DMS53 treated with DMSO at 0.1 percent for 48 hours (cell line): ENCODE measurements at regions not wholly inside any gene's neighbourhood (a gene's known extent, or its start where the extent isn't known, plus 50 kb on each side); places are given as distances from the start of the nearest gene placed in this dataset.

ENCODE experiments used
- DNase-seq: peaks from one replicate; lab custom pipeline; 2025; ENCODE audit not compliant: unreplicated experiment; lab: John Stamatoyannopoulos, UW

DNA sequence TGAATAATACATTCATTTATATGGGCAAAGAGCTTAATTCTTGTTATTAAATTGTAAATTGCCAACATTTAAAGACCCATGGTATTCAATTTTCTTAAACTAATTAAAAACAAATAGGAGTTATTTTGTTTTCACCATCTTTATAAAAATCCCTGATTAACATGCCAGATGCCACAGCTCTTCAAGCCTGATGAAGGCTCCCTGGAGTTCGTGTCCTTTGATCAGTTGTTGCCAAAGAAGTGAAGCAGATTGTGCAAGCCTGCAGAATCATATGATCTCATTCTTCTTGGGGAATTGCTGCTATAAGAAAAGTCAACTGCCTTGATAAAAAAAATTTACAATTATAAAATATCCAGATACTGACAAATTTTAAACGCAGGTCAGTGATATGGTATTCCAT is 288.3 kb upstream of the PPFIA2 start:
- no peak for DNase-seq

DNA sequence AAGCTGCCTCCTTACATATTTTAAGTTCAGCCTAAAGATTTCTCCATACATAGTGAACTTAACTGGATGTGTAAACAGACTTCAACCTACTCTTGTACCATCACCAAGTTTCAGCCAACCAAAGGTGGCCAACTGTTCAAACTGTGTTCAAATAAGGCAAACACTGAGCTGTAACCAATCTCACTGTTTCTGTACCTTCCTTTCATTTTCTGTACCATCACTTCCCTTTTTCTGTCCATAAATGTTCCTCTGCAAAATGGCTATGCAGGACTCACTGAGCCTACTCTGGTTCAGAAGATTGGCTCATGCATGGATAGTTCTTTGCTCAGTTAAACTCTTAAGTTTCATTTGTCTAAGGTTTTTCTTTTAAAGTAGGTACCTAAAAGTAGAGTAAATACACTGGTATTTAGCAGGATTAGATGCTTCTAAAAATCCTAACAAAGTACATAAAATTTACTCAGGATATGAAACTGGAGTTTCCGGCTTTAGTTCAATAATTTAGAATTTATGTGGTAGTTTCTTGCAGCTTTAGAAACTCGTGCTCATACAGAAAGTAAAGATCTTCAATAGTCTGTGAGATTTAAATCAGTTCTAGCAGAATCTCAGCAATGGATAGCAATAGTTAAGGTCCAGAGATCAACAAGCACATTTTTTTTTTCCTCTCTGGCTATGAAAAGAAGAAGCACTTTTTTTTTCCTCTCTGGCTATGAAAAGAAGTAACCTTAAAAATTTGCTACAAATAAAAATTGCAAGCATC is 282.0 kb upstream of the PPFIA2 start:
- no peak for DNase-seq

DNA sequence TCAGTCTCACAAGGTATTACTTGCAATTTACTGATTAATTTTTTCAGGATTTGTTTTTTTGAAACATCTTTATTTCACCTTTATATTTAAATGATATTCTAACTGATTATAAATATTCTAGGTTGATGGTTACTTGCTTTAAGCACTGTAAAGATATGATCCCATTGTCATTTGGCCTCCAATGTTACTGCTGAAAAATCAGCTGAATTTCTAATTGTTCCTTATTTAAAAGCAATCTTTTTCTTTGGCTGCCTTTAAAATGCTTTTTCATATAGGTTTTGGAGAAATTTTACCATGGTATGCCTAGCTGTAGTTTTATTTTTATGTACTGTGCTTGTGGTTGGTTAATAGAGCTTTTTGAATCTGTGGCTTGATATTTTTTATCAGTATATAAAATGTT is 275.6 kb upstream of the PPFIA2 start:
- DNase-seq: peak; percentile 33

DNA sequence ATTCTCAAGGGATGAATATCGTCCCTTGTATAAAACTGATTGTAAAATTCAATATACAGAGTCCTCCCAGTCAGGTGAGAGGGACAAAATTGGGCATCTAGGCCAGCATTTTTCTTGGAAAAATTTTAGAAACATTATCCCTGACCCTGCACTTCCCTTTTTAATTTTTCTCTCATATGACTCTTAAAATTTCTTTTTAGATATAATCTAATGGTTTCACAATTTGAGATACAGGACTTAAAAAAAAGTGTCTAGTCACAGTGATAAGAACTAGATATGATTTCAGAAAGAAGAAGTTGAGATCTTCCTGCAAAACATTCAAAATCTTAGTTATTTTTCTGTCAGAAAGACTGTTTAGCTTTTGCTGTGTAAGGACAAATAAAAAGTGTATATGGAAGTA is 270.8 kb upstream of the PPFIA2 start:
- DNase-seq: no peak

DNA sequence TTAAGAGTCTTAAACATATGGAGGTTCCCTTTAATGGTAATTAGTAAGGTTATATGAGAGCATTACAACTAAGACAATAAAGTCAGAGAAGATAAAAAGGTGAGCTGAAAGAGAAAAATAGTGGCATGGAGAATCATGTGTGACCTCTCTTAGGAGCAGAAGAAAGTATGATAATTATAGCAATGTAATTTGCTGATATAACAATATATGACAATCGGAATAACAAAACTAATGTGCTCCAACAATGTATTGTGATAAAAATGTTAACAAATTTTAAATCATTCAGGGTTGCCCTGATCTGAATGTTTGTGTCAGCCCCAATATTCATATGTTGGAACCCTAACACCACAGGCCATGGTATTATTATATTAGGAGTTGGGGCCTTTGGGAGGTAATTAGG is 269.6 kb upstream of the PPFIA2 start:
- no peak for DNase-seq

DNA sequence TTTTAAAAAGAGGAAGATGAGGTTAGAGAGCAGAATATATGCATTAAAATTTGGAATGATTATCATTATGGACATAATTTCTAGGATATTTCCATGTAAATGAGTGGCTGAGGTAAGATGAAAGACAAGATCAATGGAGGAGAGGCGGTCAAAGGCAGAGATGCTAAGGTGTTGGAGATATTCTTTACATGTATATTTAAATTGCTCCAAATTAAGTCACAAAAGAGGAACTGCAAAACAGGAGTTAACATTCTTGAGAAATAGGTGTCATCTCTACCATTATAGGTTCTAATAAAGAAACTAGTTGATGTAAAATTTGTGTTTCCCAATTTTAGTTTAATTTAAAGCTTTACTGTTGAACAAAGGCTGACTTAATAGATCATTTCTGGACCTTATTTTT is 268.5 kb upstream of the PPFIA2 start:
- DNase-seq: no peak

DNA sequence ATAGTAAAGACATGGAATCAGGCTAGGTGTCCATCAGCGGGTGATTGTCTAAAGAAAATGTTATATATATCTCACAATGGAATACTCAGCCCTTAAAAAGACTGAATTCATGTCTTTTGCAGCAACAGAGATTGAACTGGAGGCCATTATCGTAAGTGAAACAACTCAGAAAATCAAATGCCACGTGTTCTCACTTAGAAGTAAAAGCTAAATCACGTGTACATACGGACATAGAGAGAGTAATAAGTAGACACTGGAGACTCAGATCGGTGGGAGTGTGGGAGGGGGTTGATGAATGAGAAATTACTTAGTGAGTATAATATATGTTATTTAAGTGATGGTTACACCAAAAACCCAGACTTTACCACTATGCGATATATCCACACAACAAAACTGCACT is 266.3 kb upstream of the PPFIA2 start:
- no peak for DNase-seq

DNA sequence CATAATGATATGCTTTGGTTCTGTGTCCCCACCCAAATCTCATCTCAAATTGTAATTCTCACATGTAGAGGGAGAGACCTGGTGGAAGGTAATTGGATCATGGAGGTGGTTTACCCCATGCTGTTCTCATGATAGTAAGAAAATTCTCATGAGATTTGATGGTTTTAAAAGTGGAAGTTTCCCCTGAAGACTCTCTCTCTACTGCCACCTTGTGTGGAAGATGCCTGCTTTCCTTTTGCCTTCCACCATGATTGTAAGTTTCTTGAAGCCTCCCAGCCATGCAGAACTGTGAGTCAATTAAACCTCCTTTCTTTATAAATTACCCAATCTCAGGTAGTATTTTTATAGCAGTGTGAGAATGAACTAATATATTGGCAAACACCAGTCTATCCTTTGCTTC is 260.4 kb upstream of the PPFIA2 start:
- peak; percentile 10 for DNase-seq

DNA sequence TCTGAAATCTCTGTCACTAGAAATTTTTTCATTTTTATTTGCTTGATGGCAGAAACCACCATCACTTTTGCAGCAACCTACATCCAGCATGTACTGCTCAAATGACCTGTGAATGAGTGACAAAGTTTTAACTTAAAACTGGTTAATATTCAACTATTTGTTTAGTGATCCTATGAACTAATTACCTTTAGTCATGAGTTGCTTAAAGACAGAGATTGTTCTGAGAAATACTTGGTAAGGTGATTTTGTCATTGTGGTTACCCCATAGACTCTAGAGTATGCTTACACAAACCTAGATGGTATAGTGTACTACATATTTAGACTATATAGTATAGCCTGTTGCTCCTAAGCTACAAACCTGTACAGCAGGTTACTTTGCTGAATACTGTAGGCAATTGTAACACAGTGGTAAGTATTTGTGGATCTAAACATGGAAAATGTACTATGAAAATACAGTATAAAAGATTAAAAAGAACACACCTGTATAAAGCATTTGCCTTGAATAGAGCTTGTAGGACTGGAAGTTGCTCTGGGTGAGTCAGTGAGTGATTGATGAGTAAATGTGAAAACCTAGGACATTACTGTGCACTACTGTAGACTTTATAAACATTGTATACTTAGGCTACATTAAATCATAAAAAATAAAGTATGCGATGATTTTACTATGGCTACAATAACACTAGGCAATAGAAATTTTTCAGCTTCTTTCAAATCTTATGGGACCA is 256.6 kb upstream of the PPFIA2 start:
- DNase-seq: no peak

DNA sequence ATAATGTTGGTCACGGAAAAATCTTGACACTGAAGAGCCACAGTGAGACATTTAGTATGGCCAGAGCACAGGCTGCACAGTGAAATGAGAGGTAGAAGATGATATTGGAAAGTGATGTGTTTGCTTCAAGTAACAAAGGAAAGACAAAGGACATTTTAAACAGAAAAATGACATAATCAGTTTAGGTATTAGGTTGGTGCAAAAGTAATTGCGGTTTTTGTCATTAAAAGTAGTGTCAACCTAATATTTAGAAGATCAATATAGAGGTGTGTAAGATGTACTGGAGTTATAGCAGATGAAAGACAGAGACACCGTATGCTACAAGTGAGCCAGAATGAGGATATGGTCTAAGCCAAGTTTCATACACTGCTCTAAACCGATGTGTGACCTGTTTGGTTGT is 253.0 kb upstream of the PPFIA2 start:
- no peak for DNase-seq

DNA sequence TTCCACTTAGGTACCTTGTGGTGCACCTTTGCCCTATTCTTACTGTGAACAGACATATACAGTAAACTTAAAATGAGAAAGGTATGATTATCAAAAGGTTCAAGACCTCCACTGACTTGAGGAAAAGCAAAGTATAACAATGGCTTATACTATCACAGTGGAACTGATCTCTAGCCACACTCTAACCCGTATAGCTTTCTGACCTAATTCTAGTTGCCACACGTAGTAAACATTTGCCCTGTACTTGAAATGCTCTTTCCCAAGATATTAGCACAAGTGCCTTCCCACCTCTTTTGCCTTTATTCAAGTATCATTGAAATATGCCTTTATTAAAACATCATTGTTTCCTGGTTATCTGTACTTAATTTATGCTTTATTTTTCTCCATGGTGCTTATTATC is 250.4 kb upstream of the PPFIA2 start:
- DNase-seq: no peak

DNA sequence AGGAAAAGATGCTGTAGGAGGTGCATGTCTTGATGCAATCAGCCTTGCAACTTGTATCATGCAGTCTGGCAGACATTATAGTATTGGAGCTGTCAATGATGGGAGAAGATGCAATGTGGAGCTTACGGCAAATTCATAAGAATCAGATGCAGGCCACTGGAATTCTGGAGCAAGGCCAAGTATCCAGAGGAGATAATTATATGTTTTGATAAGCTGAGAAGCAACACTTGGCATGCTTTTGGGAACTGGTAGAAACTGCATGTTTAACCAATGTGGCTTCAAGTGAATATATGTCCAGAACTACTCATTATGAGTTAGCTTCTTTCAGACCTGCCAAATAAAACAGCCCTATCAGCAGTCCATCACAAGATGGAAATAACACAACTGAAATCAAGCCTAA is 249.1 kb upstream of the PPFIA2 start:
- no peak for DNase-seq

DNA sequence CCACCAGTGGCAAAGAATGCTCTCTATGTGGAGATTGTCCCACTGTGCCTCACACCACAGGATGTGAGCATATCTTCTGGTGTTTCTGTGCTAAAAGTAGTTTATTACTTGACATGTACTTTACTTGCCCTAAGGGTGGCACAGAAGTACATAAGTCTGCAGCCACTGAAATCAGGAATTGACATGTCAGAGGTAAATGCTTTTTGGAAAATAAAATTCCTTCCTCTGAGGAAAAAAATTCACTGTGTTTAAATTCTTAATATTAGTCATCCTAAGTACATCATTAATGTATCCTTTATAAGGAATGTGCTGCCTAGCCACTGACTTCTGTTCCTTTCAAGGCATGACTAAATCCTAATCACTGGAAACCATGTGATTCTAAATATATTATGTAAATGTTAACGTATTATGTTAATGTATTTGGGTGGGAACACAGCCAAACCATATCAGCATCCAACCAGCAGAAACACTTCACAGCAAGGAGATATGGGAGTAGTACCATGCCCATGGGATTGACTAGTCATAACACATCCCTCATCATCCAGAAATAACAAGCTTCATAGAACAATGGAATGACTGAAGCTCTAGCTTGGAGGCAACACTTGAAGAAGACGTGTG is 239.7 kb upstream of the PPFIA2 start:
- DNase-seq: no peak

DNA sequence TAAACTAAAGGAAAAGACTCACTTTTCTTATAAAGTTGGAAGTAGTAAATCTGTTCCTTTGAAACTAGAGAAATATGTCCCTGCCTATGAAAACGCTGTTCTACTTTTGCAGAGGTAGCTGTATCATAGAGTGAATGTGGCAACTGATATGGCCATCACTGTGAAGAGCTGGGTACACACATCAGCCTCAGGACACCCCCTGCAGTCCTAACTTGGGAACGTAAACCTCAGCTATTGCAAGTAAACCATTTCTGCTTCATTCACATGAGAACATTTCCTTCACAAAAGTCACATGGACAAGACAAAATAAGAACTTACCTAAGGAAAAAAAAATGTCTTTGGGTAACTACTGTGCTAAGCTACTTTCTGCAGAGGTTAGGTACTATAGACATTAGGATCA is 233.3 kb upstream of the PPFIA2 start:
- DNase-seq: peak; percentile 10

DNA sequence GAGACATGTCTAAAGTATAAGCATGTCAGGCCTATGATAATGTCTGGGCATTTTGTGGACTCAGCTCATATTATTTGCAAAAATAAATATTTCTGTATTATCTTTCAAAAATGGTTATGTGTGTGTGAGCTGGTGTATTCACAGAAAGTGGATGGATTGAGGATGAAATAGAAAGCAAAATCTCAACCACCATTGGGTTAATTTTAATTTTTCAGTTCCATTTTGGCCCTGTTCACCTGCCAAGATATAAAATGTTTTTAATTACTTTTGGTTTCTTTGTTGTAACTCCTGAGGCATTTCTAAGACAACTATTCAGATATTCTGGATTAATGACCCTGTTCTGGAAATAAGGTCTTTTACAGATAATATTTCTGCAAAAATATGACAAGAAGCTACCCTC is 232.7 kb upstream of the PPFIA2 start:
- DNase-seq: no peak

DNA sequence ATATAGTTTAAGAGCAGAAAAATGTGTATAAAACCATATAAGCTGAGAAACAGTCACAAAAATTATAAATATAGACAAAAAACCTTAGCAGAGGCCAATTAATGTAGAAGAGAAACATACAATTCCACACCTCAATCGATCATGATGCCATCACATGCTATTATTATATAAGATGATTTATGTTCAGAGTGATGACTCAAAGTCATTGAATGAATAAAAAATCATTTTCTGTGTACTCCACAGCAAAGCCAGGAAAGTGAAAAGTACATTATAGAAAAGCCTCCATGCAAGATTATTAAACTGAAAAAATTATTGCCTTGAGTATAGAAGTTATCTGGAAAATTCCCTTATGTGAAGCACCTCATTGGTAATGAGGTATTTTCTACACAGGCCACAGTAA is 229.2 kb upstream of the PPFIA2 start:
- no peak for DNase-seq

DNA sequence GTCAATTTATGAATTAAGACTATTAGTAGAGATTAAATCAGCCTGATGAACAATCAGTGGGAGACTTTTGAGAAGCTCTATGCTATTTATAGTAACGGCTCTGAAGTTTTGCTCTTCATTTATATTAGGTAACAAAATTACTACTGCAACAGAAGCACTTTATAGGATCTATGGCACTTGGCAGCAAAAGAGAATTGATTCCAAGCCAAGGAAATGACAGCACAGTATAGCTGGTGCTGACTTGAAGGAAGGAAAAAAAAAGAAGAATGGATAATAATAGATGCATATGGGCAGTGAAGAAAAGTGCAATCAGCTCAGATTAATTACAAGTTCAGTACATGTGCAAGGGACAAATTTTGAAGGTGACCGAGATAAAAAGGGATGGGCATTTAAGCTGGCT is 228.2 kb upstream of the PPFIA2 start:
- no peak for DNase-seq

DNA sequence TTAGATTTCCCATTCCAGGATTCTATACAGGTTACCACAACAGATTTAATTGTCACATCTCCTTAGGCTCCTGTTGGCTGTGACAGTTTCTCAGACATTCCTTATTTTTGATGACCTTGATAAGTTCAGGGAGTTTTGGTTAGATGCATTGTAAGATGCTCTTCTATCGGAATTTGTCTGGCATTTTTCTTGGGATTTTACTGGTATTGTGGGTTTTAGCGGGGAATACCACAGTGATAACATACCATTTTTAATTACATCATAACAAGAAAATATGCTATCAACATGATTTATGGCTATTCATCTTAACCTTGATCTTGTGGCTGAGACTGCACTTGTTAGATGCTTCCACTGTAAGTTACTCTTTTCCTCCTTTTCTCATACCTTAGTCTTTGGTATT is 217.5 kb upstream of the PPFIA2 start:
- no peak for DNase-seq

DNA sequence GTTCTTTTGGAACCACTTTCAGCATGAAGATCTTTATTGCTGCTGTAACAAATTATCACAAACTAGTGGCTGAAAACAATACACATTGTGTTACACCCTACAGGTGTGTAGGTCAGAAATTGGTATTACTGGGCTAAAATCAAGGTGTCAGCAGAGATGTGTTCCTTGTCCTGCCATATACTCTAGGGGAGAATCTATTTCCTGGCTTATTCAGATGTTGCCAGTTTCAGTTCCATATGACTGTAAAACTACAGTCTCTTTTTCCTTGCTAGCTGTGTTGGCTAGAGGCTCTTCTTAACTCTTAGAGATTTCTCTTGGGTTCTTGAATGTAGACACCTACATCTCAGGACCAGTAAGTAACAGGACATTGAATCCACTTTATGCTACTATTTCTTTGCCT is 215.6 kb upstream of the PPFIA2 start:
- no peak for DNase-seq

DNA sequence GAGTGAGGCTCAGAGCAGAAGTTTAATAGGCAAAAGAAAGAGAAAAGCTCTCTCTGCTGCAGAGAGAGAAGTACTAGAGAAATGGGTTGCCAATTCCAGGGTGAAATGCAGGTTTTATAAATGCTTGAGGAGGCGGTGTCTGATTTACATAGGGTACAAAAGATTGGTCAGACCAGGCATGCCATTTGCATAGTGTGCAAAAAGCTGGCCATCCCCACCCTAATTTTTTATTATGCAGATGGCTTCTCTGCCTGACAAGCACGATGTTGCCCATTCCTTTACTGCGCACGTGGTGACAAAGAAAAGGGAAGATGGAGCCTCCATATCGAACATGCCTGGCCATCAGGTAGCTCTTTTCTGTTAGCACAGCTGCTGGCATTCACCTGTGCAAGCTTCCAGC is 209.3 kb upstream of the PPFIA2 start:
- peak; percentile 7 for DNase-seq

DNA sequence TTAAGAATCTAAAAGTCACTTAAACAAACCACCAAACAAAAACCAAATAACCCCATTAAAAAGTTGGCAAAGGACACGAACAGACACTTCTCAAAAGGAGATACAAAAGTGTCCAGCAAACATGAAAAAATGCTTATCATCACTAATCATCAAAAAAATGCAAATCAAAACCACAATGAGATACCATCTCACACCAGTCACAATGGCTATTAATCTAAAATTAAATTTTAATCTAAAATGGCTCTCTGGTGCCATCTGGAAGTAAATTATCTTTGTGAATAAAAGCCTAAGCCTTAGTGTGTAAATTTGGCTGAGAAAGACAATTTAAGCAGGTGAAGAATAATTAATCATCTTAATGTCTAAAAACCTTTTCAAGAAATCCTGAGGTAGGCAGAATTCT is 204.5 kb upstream of the PPFIA2 start:
- DNase-seq: no peak

DNA sequence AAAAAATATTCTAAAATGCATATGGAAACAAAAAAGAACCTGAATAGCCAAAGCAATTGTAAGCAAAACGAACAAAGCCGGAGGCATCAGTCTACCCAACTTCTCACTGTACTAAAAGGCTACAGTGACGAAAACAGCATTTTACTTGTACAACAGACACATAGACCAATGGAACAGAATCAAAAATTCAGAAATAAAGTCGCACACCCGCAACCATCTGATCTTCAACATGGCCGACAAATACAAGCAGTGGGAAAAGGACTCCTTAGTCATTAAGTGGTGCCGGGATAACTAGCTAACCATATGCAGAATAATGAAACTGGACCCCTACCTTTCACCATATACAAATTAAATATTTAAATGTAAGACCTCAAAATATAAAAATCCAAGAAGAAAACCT is 203.9 kb upstream of the PPFIA2 start:
- DNase-seq: no peak
